MG63 (cell line): ENCODE measurements at regions not wholly inside any gene's neighbourhood (a gene's known extent, or its start where the extent isn't known, plus 50 kb on each side); places are given as distances from the start of the nearest gene placed in this dataset.

Experiments
- DNase-seq: peaks from one replicate; pipeline ENCODE4 v3.0.0-alpha.2; 2020
- H3K27me3 ChIP-seq: fragments of 250-450 bp; sonication (Bioruptor Pico); 2 replicates; pipeline ENCODE4 v1.5.1; 2020; ENCODE audit warnings: mild to moderate bottlenecking, moderate library complexity
- H3K36me3 ChIP-seq: fragments of 250-450 bp; sonication (Bioruptor Pico); 2 replicates; pipeline ENCODE4 v1.5.1; 2020; ENCODE audit warnings: mild to moderate bottlenecking, moderate library complexity
- H3K4me3 ChIP-seq: fragments of 250-450 bp; sonication (Bioruptor Pico); 2 replicates; pipeline ENCODE4 v1.5.1; 2020; ENCODE audit warnings: mild to moderate bottlenecking, moderate library complexity
- H3K9me3 ChIP-seq: fragments of 250-450 bp; sonication (Bioruptor Pico); 2 replicates; pipeline ENCODE4 v1.5.1; 2020; ENCODE audit warnings: mild to moderate bottlenecking, moderate library complexity

- Histone ChIP-seq H3K4me3 (no peak overlapping the region), H3K27me3 (no peaks in the 10 kb centered on the region), H3K36me3 (no peaks in the 10 kb centered on the region), H3K9me3 (no peaks in the 10 kb centered on the region)
- DNase-seq: peak; percentile 72
Observed at GRCh38 chr2:224202281-224202865, 163.3 kb upstream of the SERPINE2 start.

- Histone ChIP-seq H3K9me3 (no peaks in the 10 kb centered on the region), H3K36me3 (no peaks in the 10 kb centered on the region), H3K4me3 (no peak overlapping the region), H3K27me3 (no peaks in the 10 kb centered on the region)
- no peak for DNase-seq
Observed at GRCh38 chr2:224198436-224198835, 159.3 kb upstream of the SERPINE2 start.

- Histone ChIP-seq H3K4me3 (no peak overlapping the region), H3K27me3 (no peaks in the 10 kb centered on the region), H3K9me3 (peaks cover 7% of the 10 kb centered on the region), H3K36me3 (no peaks in the 10 kb centered on the region)
- DNase-seq: peak; percentile 41
Observed at GRCh38 chr2:224196810-224197209, 157.7 kb upstream of the SERPINE2 start.

GRCh38 chr2:224195925-224196571, 157.0 kb upstream of the SERPINE2 start:
- DNase-seq: no peak

GRCh38 chr2:224194161-224194560, 155.1 kb upstream of the SERPINE2 start:
- H3K36me3 ChIP-seq: no peaks in the 10 kb centered on the region
- no peak overlapping the region for H3K4me3 ChIP-seq
- H3K27me3 ChIP-seq: no peaks in the 10 kb centered on the region
- no peak for DNase-seq
- peaks cover 7% of the 10 kb centered on the region for H3K9me3 ChIP-seq

More at GRCh38 chr2:224195925-224196571, 157.0 kb upstream of the SERPINE2 start:
- no peaks in the 10 kb centered on the region for H3K36me3 ChIP-seq
- H3K27me3 ChIP-seq: no peaks in the 10 kb centered on the region
- H3K4me3 ChIP-seq: no peak overlapping the region
- H3K9me3 ChIP-seq: peaks cover 7% of the 10 kb centered on the region

- Histone ChIP-seq H3K36me3 (no peaks in the 10 kb centered on the region), H3K9me3 (peaks cover 11% of the 10 kb centered on the region), H3K27me3 (no peaks in the 10 kb centered on the region), H3K4me3 (no peak overlapping the region)
- DNase-seq: no peak
Observed at GRCh38 chr2:224191465-224191864, 152.4 kb upstream of the SERPINE2 start.

- Histone ChIP-seq H3K9me3 (peaks cover 11% of the 10 kb centered on the region), H3K4me3 (no peak overlapping the region), H3K27me3 (no peaks in the 10 kb centered on the region), H3K36me3 (no peaks in the 10 kb centered on the region)
- DNase-seq: no peak
Observed at GRCh38 chr2:224190936-224191270, 151.8 kb upstream of the SERPINE2 start.

GRCh38 chr2:224190234-224190935, 151.3 kb upstream of the SERPINE2 start:
- no peak for DNase-seq
- H3K4me3 ChIP-seq: no peak overlapping the region
- H3K9me3 ChIP-seq: peaks cover 11% of the 10 kb centered on the region
- no peaks in the 10 kb centered on the region for H3K36me3 ChIP-seq
- no peaks in the 10 kb centered on the region for H3K27me3 ChIP-seq

- Histone ChIP-seq H3K9me3 (peaks cover 4% of the 10 kb centered on the region; the same call in 1 of the 2 replicates), H3K27me3 (no peaks in the 10 kb centered on the region), H3K4me3 (no peak overlapping the region), H3K36me3 (no peaks in the 10 kb centered on the region)
- no peak for DNase-seq
Observed at GRCh38 chr2:224187220-224187619, 148.1 kb upstream of the SERPINE2 start.

GRCh38 chr2:224185023-224185601, 146.0 kb upstream of the SERPINE2 start:
- no peaks in the 10 kb centered on the region for H3K36me3 ChIP-seq
- no peaks in the 10 kb centered on the region for H3K27me3 ChIP-seq
- peaks cover 4% of the 10 kb centered on the region; the same call in 1 of the 2 replicates for H3K9me3 ChIP-seq
- DNase-seq: no peak
- no peak overlapping the region for H3K4me3 ChIP-seq

GRCh38 chr2:224183086-224183485, 144.0 kb upstream of the SERPINE2 start:
- Histone ChIP-seq H3K36me3 (no peaks in the 10 kb centered on the region), H3K9me3 (peaks cover 4% of the 10 kb centered on the region), H3K4me3 (no peak overlapping the region), H3K27me3 (no peaks in the 10 kb centered on the region)
- DNase-seq: no peak

- no peak overlapping the region for H3K4me3 ChIP-seq
- peaks cover 4% of the 10 kb centered on the region for H3K9me3 ChIP-seq
- no peak for DNase-seq
- H3K27me3 ChIP-seq: no peaks in the 10 kb centered on the region
- H3K36me3 ChIP-seq: no peaks in the 10 kb centered on the region
Observed at GRCh38 chr2:224182498-224182897, 143.4 kb upstream of the SERPINE2 start.

GRCh38 chr2:224181534-224182155, 142.6 kb upstream of the SERPINE2 start:
- Histone ChIP-seq H3K27me3 (no peaks in the 10 kb centered on the region), H3K9me3 (no peaks in the 10 kb centered on the region; the same call in 1 of the 2 replicates), H3K36me3 (no peaks in the 10 kb centered on the region), H3K4me3 (no peak overlapping the region)
- DNase-seq: no peak

GRCh38 chr2:224180810-224181209, 141.7 kb upstream of the SERPINE2 start:
- H3K36me3 ChIP-seq: no peaks in the 10 kb centered on the region
- no peaks in the 10 kb centered on the region; the same call in 1 of the 2 replicates for H3K9me3 ChIP-seq
- no peaks in the 10 kb centered on the region for H3K27me3 ChIP-seq
- H3K4me3 ChIP-seq: no peak overlapping the region
- no peak for DNase-seq

- Histone ChIP-seq H3K4me3 (no peak overlapping the region), H3K36me3 (no peaks in the 10 kb centered on the region), H3K9me3 (no peaks in the 10 kb centered on the region; the same call in 1 of the 2 replicates), H3K27me3 (no peaks in the 10 kb centered on the region)
- no peak for DNase-seq
Observed at GRCh38 chr2:224178056-224178455, 139.0 kb upstream of the SERPINE2 start.

- Histone ChIP-seq H3K36me3 (no peaks in the 10 kb centered on the region), H3K9me3 (no peaks in the 10 kb centered on the region; the same call in 1 of the 2 replicates), H3K4me3 (no peak overlapping the region), H3K27me3 (no peaks in the 10 kb centered on the region)
- no peak for DNase-seq
Observed at GRCh38 chr2:224175538-224175937, 136.5 kb upstream of the SERPINE2 start.

GRCh38 chr2:224174990-224175389, 135.9 kb upstream of the SERPINE2 start:
- Histone ChIP-seq H3K4me3 (no peak overlapping the region), H3K27me3 (no peaks in the 10 kb centered on the region), H3K9me3 (no peaks in the 10 kb centered on the region; the same call in 1 of the 2 replicates), H3K36me3 (no peaks in the 10 kb centered on the region)
- no peak for DNase-seq
